ENCODE measurements at regions not wholly inside any gene's neighbourhood (a gene's known extent, or its start where the extent isn't known, plus 50 kb on each side); places are given as distances from the start of the nearest gene placed in this dataset.

DNA sequence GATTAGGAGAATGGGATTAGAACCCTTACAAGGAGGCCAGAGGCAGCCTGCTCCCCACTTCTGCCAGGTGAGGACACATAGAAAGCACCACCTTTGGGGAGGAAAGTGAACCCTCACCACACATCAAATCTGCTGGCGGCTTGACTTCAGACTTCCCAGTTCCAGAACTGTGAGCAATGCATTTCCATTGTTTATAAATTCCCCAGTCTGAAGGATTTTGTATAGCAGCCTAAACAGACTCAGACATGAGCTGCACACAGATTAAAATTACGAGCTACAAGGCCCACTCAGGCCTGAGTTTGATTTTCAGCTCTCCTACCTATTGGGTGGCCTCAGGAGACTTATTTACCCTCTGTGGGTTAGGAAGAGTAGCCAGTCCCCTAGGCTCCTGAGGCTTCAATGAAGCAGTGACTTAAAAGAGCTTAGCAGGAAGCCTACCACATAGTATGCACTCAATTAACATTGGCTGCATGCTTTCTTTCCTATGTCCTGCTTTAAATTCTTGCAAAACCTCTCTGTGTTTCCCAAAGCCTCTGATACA is 350.7 kb upstream of the ZMIZ1 start:
- ATAC-seq = no peak
- 71% methylated on average over 1 of the region's 2 CpGs for WGBS (ENCODE audit: insufficient coverage, low coverage, low lambda C conversion rate, missing lambda C conversion rate)

DNA sequence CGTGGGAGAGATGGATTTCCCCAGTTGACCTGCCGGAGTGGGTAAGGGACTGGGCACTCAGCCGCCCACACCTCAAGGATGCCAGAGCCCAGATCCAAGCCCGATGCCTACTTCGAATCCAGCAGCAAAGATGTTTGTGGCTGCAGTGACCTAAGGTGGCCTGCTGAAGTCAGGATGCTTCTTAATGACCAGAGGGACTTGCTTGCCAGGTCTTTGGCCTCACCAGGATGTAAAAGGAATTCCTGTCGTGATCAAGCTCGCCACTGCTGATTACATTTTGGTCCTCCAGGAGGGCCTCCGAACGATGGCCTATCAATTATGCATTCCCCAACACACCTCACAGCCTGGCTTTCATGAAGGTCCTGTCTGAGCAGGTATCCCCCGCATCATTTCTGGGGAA is 349.5 kb upstream of the ZMIZ1 start:
- Histone ChIP-seq H3K9me3 (no peaks in the 10 kb centered on the region), H3K27ac (no peak overlapping the region), H3K36me3 (no peaks in the 10 kb centered on the region), H3K27me3 (no peaks in the 10 kb centered on the region), H3K4me3 (no peak overlapping the region), H3K4me1 (no peaks in the 10 kb centered on the region)
- ATAC-seq = no peak
- intact Hi-C loops (cut with DNase I) = no loop called here
- no peak for TF ChIP-seq POLR2A (IDR thresholded peaks at IDR 0.05)
- TF ChIP-seq, protein P1, sequence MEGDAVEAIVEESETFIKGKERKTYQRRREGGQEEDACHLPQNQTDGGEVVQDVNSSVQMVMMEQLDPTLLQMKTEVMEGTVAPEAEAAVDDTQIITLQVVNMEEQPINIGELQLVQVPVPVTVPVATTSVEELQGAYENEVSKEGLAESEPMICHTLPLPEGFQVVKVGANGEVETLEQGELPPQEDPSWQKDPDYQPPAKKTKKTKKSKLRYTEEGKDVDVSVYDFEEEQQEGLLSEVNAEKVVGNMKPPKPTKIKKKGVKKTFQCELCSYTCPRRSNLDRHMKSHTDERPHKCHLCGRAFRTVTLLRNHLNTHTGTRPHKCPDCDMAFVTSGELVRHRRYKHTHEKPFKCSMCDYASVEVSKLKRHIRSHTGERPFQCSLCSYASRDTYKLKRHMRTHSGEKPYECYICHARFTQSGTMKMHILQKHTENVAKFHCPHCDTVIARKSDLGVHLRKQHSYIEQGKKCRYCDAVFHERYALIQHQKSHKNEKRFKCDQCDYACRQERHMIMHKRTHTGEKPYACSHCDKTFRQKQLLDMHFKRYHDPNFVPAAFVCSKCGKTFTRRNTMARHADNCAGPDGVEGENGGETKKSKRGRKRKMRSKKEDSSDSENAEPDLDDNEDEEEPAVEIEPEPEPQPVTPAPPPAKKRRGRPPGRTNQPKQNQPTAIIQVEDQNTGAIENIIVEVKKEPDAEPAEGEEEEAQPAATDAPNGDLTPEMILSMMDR (IDR thresholded peaks at IDR 0.05) = no peak
- WGBS (ENCODE audit: insufficient coverage, low coverage, low lambda C conversion rate, missing lambda C conversion rate) = 86% methylated on average over 5 of the region's 10 CpGs
- no peak for DNase-seq

More for the DNA sequence above, 350.7 kb upstream of the ZMIZ1 start:
- TF ChIP-seq POLR2A (IDR thresholded peaks at IDR 0.05) = no peak
- TF ChIP-seq, protein P1 (IDR thresholded peaks at IDR 0.05) = no peak
- H3K27ac ChIP-seq = no peak overlapping the region
- H3K36me3 ChIP-seq = no peaks in the 10 kb centered on the region
- no peak overlapping the region for H3K4me3 ChIP-seq
- intact Hi-C loops (cut with DNase I) = no loop called here
- no peaks in the 10 kb centered on the region for H3K27me3 ChIP-seq
- no peaks in the 10 kb centered on the region for H3K4me1 ChIP-seq
- no peak for DNase-seq
- no peaks in the 10 kb centered on the region for H3K9me3 ChIP-seq

DNA sequence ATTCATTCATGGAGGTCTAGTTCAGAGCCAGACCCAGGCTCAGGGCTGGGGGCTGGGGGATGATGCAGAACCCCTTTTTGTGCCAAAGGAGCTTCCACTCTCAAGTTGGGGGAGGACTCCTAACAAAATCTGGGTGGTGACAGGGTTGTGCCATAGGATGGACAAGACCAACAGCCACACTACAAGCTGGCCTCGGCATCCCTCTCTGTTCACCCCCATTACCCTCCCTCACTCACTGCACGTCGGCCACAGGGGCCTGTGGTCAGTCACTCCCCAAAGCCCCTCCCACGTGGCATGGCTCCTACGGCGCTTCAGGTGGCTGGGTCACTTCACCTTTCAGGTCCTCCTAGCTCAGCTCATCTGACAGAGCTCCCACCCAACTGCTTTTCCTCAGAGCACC is 348.7 kb upstream of the ZMIZ1 start:
- H3K9me3 ChIP-seq = no peaks in the 10 kb centered on the region
- H3K27ac ChIP-seq = no peak overlapping the region
- H3K36me3 ChIP-seq = no peaks in the 10 kb centered on the region
- no CpG with 5 or more reads among the region's 6 CpGs for WGBS (ENCODE audit: insufficient coverage, low coverage, low lambda C conversion rate, missing lambda C conversion rate)
- ATAC-seq (no peak), DNase-seq (no peak)
- intact Hi-C loops (cut with DNase I) = no loop called here
- no peaks in the 10 kb centered on the region for H3K27me3 ChIP-seq
- TF ChIP-seq, protein P1 (IDR thresholded peaks at IDR 0.05) = no peak
- no peak for TF ChIP-seq POLR2A (IDR thresholded peaks at IDR 0.05)
- H3K4me1 ChIP-seq = no peaks in the 10 kb centered on the region
- H3K4me3 ChIP-seq = no peak overlapping the region

DNA sequence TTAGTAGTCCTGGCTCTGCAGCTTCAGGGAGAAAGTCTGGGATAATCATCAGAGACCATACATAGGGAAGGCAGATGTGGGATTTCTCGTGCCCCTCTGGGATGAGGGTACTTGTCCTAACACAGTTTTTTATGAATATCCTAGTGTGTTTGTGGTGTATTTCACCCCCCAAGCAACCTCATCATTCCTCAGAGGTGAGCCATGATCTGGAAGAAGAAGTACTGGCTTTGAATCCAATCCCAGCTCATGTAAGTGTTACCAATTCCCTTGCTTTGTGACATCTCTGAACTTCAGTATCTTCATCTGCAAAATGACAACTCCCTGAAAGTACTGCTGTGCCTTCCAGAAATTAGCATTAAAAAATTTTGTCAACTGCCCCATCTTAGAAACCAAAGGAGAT is 347.5 kb upstream of the ZMIZ1 start:
- H3K27me3 ChIP-seq = no peaks in the 10 kb centered on the region
- H3K4me1 ChIP-seq = no peaks in the 10 kb centered on the region
- no peak for DNase-seq
- no peak overlapping the region for H3K27ac ChIP-seq
- H3K36me3 ChIP-seq = no peaks in the 10 kb centered on the region
- TF ChIP-seq POLR2A (IDR thresholded peaks at IDR 0.05) = no peak
- TF ChIP-seq, protein P1 (IDR thresholded peaks at IDR 0.05) = no peak
- ATAC-seq = no peak
- WGBS (ENCODE audit: insufficient coverage, low coverage, low lambda C conversion rate, missing lambda C conversion rate) = 80% methylated on average over 1 of the region's 1 CpG
- no peaks in the 10 kb centered on the region for H3K9me3 ChIP-seq
- no peak overlapping the region for H3K4me3 ChIP-seq
- intact Hi-C loops (cut with DNase I) = no loop called here

DNA sequence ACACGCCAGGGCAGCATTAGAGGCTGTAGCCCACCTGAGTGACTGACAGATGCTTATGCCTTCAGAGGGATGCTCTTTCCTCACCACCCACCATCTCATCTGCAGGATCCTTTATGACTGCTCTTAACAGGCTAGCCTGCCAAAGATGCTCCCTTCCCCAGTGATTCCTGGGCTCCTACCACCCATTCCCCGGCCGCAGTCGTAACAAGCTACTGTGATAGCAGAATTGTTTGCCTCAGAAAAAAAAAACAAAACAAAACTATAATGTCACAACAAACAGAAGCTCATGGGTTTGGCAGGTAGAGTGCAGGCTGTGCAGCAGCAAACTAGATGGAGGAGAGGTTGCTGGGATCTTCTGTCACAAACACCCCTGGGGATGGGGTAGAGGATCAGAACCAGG is 343.9 kb upstream of the ZMIZ1 start:
- TF ChIP-seq, protein P1 (IDR thresholded peaks at IDR 0.05) = no peak
- TF ChIP-seq POLR2A (IDR thresholded peaks at IDR 0.05) = no peak
- no peak for ATAC-seq

More for the DNA sequence above, 343.9 kb upstream of the ZMIZ1 start:
- H3K9me3 ChIP-seq = no peaks in the 10 kb centered on the region
- no peaks in the 10 kb centered on the region for H3K36me3 ChIP-seq
- intact Hi-C loops (cut with DNase I) = no loop called here
- H3K4me3 ChIP-seq = no peak overlapping the region
- H3K27me3 ChIP-seq = no peaks in the 10 kb centered on the region
- DNase-seq = no peak
- no peak overlapping the region for H3K27ac ChIP-seq
- WGBS (ENCODE audit: insufficient coverage, low coverage, low lambda C conversion rate, missing lambda C conversion rate) = 83% methylated on average over 4 of the region's 4 CpGs
- H3K4me1 ChIP-seq = no peaks in the 10 kb centered on the region

Data from right lobe of liver (tissue), 6 donors.